GM03348 (cell line): ENCODE measurements at regions not wholly inside any gene's neighbourhood (a gene's known extent, or its start where the extent isn't known, plus 50 kb on each side); places are given as distances from the start of the nearest gene placed in this dataset.

Source experiments
- DNase-seq: peaks from one replicate; pipeline ENCODE4 v3.0.0; 2012; ENCODE audit warnings: low spot score

GRCh38 chr13:104181526-104182231 lies 1115.5 kb upstream of the SLC10A2 start:
- DNase-seq, result no peak

GRCh38 chr13:104170980-104171555 lies 1104.9 kb upstream of the SLC10A2 start:
- no peak for DNase-seq

GRCh38 chr13:104163866-104164630 lies 1097.8 kb upstream of the SLC10A2 start:
- no peak for DNase-seq

- DNase-seq, result no peak
These were observed 1094.3 kb upstream of the SLC10A2 start for GRCh38 chr13:104160536-104160935.

GRCh38 chr13:104143760-104144416 lies 1077.7 kb upstream of the SLC10A2 start:
- DNase-seq, result no peak

- DNase-seq, result no peak
These were observed 1074.3 kb upstream of the SLC10A2 start for GRCh38 chr13:104140552-104140951.

- DNase-seq, result no peak
These were observed 1071.2 kb upstream of the SLC10A2 start for GRCh38 chr13:104137416-104137815.

GRCh38 chr13:104132849-104133248 lies 1066.6 kb upstream of the SLC10A2 start:
- DNase-seq, result no peak

GRCh38 chr13:104114101-104114500 lies 1047.9 kb upstream of the SLC10A2 start:
- DNase-seq, result no peak

GRCh38 chr13:104111031-104111430 lies 1044.8 kb upstream of the SLC10A2 start:
- DNase-seq, result no peak

GRCh38 chr13:104106705-104107393 lies 1040.6 kb upstream of the SLC10A2 start:
- no peak for DNase-seq

- no peak for DNase-seq
These were observed 1039.5 kb upstream of the SLC10A2 start for GRCh38 chr13:104105418-104106355.

- no peak for DNase-seq
These were observed 1033.5 kb upstream of the SLC10A2 start for GRCh38 chr13:104099750-104100149.

GRCh38 chr13:104098421-104098820 lies 1032.2 kb upstream of the SLC10A2 start:
- no peak for DNase-seq

GRCh38 chr13:104086759-104087158 lies 1020.5 kb upstream of the SLC10A2 start:
- DNase-seq, result no peak

GRCh38 chr13:104086210-104086609 lies 1020.0 kb upstream of the SLC10A2 start:
- DNase-seq, result no peak

GRCh38 chr13:104085611-104086010 lies 1019.4 kb upstream of the SLC10A2 start:
- no peak for DNase-seq

- DNase-seq, result no peak
These were observed 1008.1 kb upstream of the SLC10A2 start for GRCh38 chr13:104074326-104074725.

- no peak for DNase-seq
These were observed 1005.6 kb upstream of the SLC10A2 start for GRCh38 chr13:104071806-104072205.

- DNase-seq, result no peak
These were observed 999.1 kb upstream of the SLC10A2 start for GRCh38 chr13:104065328-104065727.

GRCh38 chr13:104057861-104058260 lies 991.6 kb upstream of the SLC10A2 start:
- no peak for DNase-seq
